Ascending aorta (tissue), 2 donors: ENCODE measurements at regions not wholly inside any gene's neighbourhood (a gene's known extent, or its start where the extent isn't known, plus 50 kb on each side); places are given as distances from the start of the nearest gene placed in this dataset.

Source experiments
- DNase-seq, 2 donors: peaks; one replicate each; pipeline ENCODE4 v3.0.0-alpha.2; 2019; ENCODE audit warnings: low spot score in 2 of 2
- H3K27ac ChIP-seq, 2 donors: fragments of 200-600 bp; sonication (generic); one replicate each; pipeline ENCODE4 v1.5.1; 2016 to 2017; ENCODE audit warnings: mild to moderate bottlenecking in 1 of 2
- H3K27me3 ChIP-seq: fragments of 200-600 bp; sonication (generic); one replicate; pipeline ENCODE4 v1.5.1; 2017
- H3K36me3 ChIP-seq, 2 donors: fragments of 200-600 bp; sonication (generic); one replicate each; pipeline ENCODE4 v1.5.1; 2016
- H3K4me1 ChIP-seq, 2 donors: fragments of 200-600 bp; sonication (generic); one replicate each; pipeline ENCODE4 v1.5.1; 2016 to 2017; ENCODE audit warnings: mild to moderate bottlenecking in 1 of 2
- H3K4me3 ChIP-seq, 2 donors: fragments of 200-600 bp; sonication (generic); one replicate each; pipeline ENCODE4 v1.5.1; 2016 to 2017; ENCODE audit warnings: mild to moderate bottlenecking in 1 of 2
- H3K9me3 ChIP-seq, 2 donors: fragments of 200-600 bp; sonication (generic); one replicate each; pipeline ENCODE4 v1.5.1; 2016
- CTCF ChIP-seq, 3 experiments: fragments of 200-600 bp in 2 of 3; fragments of 450-650 bp in 1 of 3; sonication (generic) in 2 of 3; IDR thresholded peaks; one replicate each; pipeline ENCODE4 v1.5.1; 2016 to 2019; ENCODE audit warnings: antibody characterized with exemption in 3 of 3, mild to moderate bottlenecking in 1 of 3, moderate library complexity in 1 of 3
- intact Hi-C: fragments of 100-400 bp; cut with DNase I; formaldehyde crosslinking; loops from one replicate; pipeline ENCODE4 v1.15.1; 2023

DNA sequence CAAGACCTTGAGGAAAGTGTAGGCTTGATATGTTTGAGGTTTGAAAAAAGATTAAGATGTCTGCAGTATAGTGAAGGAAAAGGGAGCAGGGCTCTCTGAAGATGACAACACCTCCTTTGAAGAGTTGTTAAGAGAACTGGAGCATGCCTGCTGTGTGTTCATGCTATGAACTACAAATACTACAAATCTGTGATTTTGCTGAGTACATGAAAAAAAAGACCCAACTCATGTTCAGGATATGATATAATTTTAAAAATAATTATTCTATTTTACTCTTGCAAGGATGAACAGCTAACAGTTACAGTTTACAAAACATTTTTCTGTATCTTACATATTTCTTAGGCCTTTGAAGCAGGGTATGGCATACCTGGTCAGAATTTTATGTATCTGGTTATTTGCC, 305.4 kb upstream of the CWC22 start:
- H3K4me1 ChIP-seq, result no peaks in the 10 kb centered on the region
- intact Hi-C loops, result no loop called here
- H3K4me3 ChIP-seq, result no peak overlapping the region
- no peak for DNase-seq
- TF ChIP-seq CTCF (IDR thresholded peaks at IDR 0.05), result no peak
- H3K9me3 ChIP-seq, result no peaks in the 10 kb centered on the region
- no peak overlapping the region for H3K27ac ChIP-seq
- H3K27me3 ChIP-seq, result no peaks in the 10 kb centered on the region
- H3K36me3 ChIP-seq, result no peaks in the 10 kb centered on the region

DNA sequence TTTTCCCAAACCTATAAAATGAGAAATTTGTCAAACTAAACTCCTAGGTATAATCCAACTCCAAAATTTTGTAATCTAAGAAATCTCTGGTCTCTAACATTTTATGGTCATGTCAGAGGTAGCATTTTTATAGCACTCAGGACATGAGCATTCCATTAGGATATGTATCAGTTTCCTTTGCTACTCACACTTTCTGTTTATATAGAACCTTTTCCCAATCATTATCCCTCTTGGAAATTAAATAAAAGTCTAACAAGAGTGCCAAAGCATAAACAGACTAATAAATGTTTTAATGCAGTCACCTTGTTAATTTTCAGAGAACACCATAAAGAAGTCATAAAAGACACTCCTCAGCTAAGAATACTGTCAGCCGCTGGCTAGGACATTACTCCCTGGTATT, 300.0 kb upstream of the CWC22 start:
- DNase-seq, result no peak
- Histone ChIP-seq H3K27ac (no peak overlapping the region), H3K9me3 (no peaks in the 10 kb centered on the region), H3K4me3 (no peak overlapping the region), H3K4me1 (no peaks in the 10 kb centered on the region), H3K36me3 (no peaks in the 10 kb centered on the region), H3K27me3 (no peaks in the 10 kb centered on the region)
- intact Hi-C loops, result no loop called here
- TF ChIP-seq CTCF (IDR thresholded peaks at IDR 0.05), result no peak

DNA sequence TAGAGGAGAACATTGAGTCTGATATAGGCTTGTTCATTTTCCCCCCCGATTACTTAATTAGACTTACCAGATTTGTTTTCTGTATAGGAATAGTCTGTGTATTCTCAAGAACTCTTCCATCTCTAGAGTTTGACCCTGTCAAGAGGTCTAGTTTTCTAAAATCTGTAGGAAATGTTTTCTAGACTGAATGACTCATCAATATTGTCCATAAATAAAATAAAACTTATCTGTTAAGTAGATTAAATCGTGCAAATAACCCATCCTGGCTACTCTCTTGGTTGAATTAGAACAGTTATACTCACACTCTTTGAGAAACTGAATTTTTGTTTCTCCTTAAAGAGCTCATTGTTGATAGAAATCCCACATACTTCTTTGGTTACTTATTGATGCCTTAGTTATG, 299.2 kb upstream of the CWC22 start:
- no peak for DNase-seq
- H3K9me3 ChIP-seq, result no peaks in the 10 kb centered on the region
- intact Hi-C loops, result no loop called here
- TF ChIP-seq CTCF (IDR thresholded peaks at IDR 0.05), result no peak
- H3K36me3 ChIP-seq, result no peaks in the 10 kb centered on the region
- no peak overlapping the region for H3K4me3 ChIP-seq
- H3K27me3 ChIP-seq, result no peaks in the 10 kb centered on the region
- H3K4me1 ChIP-seq, result no peaks in the 10 kb centered on the region
- no peak overlapping the region for H3K27ac ChIP-seq

DNA sequence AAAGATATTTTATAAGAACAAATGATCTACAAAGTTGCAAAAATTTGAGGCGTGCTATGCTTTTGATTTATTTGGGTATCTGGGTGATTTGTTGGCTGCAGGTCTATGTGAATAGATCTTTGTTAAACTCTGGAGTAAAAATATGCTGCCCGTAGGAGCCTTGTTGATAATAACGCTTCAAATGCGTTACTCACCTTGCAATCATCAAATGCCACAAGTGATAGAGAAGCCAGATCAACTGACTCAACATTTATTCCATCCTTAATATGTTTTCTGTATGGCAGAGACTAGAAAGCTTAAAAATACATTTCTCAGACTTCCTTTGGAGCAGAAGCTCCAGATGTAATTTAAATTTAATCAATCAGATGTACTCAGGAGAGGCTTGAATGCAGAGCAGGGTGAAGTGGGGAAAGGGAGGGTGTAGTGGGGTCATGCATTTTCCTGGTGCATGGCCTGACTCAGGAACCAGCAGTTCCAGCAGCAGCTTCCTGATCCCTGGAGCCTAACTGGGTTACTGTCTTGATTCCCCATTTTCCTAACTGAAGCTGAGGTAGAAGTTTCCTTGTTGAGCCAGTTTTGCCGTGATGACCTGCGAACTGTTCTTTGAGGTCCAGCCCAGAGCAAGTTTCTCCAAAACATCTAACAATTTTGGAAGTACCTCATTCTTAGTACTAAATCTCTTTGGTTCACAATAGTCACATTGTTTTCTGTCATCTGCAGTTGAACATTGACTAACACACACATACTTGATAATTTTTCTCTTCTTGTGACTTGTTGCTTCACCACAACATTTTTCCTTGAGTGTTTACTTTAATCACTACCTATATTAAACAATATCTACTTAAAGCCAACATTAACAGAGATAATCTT, 284.7 kb upstream of the CWC22 start:
- DNase-seq, result no peak
- H3K27ac ChIP-seq, result no peak overlapping the region
- no peaks in the 10 kb centered on the region for H3K27me3 ChIP-seq
- no peak overlapping the region for H3K4me3 ChIP-seq
- H3K4me1 ChIP-seq, result no peaks in the 10 kb centered on the region
- no peaks in the 10 kb centered on the region for H3K9me3 ChIP-seq
- intact Hi-C loops, result no loop called here
- H3K36me3 ChIP-seq, result no peaks in the 10 kb centered on the region
- no peak for TF ChIP-seq CTCF (IDR thresholded peaks at IDR 0.05)

DNA sequence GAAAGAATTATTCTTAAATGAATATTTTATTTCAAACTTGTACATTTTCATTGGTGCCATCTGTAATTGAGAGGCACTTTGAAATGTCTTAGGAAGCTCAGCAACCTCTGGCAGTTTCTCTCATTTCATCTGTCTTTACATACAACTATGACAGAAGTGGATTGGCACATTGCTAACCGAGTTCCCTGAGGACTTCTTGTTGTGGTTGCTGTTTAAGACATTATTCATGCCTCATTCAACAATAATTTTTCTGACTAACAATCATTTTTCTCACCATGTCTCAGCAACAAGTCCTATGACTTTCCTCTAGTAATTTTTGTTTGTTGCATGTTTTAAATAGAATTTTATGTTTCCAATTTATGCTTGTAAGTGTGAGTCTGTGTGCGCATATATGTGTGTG, 284.0 kb upstream of the CWC22 start:
- no peaks in the 10 kb centered on the region for H3K27me3 ChIP-seq
- DNase-seq, result no peak
- H3K36me3 ChIP-seq, result no peaks in the 10 kb centered on the region
- H3K9me3 ChIP-seq, result no peaks in the 10 kb centered on the region
- H3K4me3 ChIP-seq, result no peak overlapping the region
- no peak for TF ChIP-seq CTCF (IDR thresholded peaks at IDR 0.05)
- H3K27ac ChIP-seq, result no peak overlapping the region
- H3K4me1 ChIP-seq, result no peaks in the 10 kb centered on the region
- intact Hi-C loops, result no loop called here
